T-helper 2 cell (primary cell): ENCODE measurements at regions not wholly inside any gene's neighbourhood (a gene's known extent, or its start where the extent isn't known, plus 50 kb on each side); places are given as distances from the start of the nearest gene placed in this dataset.

Experiments
- DNase-seq, 5 experiments: peaks; one replicate each; pipeline versions ENCODE4 v3.0.0 to v3.0.0-alpha.2; 2012 to 2022

DNA sequence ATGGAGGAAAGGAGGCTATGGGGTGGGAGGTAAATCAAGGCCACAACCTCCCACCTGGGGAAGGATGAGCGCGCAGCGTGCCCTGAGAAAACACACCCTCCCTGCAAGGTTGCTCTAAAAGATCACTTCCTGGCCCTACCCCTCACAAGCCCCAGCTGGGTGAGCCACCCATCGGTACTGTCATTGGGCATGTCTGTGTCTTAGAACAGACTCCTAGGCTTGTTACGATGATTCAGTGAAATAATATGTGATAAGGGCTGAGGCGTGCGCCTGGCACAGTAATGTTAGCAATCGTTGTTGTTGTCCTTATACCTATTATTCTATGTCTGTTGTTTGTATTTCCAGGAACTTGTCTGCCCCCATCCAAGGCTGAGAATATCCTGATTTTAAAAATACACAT is 175.1 kb downstream of the ZFP36L2 start:
- no peak for DNase-seq

DNA sequence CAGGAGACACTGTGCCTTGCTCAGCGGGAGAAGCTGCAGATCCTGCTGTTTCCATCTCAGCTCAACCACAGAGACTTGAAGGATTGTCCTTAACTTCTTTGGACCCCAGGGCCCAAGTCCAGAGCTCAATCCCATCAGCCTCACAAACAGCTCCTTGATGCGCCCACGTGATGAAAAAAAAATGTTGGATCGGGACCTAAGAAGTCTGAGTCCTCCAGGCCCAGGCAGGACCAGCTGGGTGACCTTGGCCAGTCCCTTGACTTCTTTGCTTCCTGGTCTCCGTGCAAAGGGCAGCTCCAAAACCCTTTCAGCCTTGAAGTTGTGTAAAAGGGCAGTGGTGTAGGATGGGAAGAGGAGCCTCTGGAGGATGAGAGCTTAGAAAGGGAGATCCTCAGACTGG is 175.5 kb downstream of the ZFP36L2 start:
- no peak for DNase-seq

GRCh38 chr2:43049836-43050801 is 176.3 kb downstream of the ZFP36L2 start:
- DNase-seq = no peak

DNA sequence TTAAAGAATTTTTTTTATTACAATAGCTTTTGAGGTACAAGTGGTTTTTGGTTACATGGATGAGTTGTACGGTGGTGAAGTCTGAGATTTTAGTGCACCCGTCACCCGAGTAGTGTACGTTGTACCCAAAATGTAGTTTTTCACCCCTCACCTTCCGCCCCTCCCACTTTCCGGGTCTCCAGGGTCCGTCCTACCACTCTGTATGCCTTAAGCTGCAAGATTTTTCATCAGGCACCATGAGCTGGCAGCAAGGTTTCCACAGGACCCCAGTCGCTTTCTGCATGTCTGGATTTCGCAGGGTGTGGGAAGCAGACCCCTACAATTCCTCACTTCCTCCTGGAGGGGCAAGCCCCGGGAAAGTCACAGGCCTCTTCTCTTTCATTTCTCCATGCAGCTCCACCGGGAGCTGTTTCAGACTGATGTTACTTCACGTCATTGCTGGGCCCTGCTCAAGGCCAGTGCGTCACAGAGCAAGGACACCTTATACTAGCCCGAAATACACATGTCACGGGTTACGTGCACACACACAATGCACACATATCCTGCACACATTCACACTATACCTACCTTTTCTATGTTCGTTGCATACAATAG is 179.1 kb downstream of the ZFP36L2 start:
- peak in 1 of 5 experiments; percentile 47 for DNase-seq

- DNase-seq = no peak
Measured at GRCh38 chr2:43045866-43046265, 180.5 kb downstream of the ZFP36L2 start.

DNA sequence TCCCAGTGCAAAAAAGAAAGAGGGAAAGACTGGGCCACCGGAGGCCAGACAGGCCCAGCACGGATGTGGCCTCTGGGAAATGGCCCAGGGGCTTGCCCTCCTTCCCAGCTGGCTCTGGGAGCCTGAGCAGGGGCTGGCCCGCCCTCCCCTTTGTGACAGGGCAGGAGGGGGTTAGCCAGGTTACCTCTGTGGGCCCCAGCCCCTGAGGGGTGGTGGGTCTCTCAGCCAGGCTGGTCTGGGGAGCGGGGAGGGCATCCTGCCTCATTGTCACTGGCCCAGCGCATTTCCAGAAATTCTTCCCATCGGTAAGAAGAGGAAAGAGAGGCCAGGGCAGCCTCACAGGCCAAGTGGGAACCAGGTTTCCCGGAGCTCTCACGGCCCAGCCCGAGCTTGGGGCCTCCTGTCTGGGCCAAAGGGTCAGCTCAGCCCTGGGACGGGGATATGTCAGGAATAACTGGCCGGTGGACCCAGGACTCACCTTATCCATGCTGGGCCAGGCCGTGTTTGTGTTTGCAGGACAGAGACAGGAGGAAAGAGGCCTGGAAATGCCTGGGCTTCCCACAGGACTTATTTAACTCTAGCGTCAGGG is 182.2 kb downstream of the ZFP36L2 start:
- no peak for DNase-seq

GRCh38 chr2:43043553-43043870 is 182.9 kb downstream of the ZFP36L2 start:
- DNase-seq = no peak

GRCh38 chr2:43041661-43042360 is 184.6 kb downstream of the ZFP36L2 start:
- no peak for DNase-seq

GRCh38 chr2:43041173-43041591 is 185.2 kb downstream of the ZFP36L2 start:
- DNase-seq = no peak

- peak in 1 of 5 experiments; percentile 67 for DNase-seq
Measured at GRCh38 chr2:43040084-43040854, 186.1 kb downstream of the ZFP36L2 start.

- DNase-seq = no peak
Measured at GRCh38 chr2:43039376-43040080, 186.9 kb downstream of the ZFP36L2 start.

GRCh38 chr2:43038696-43039094 is 187.7 kb downstream of the ZFP36L2 start:
- DNase-seq = no peak

DNA sequence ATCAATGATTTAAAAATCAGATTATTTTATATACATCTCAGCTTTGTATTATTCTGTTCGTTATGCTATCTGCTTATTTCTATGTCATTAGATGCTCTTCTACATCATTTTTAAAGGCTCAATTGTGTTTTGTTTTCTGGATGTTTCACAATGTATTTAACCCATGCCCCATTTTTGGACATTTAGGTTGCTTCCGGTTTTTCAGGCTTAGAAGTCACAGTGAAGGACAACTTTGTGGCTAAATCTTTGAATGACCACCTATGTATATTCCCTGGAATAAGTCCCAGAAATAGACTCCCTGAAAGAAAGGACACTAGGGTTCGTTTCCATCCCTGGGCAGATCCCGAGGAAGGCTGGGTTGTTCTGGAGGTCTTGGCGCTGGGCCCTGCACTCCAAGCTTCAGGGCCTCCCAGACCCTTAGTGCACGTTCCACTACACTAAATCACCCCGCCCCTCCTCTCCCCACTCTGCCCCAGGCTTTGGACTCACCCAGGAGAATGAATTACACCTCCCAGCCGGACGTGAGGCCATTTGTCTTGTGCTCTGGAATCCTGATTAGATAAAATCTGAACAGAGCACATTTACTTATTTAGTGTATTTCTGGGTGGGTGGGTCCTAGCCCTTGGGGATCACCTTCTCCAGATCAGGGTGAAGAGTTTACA is 188.2 kb downstream of the ZFP36L2 start:
- no peak for DNase-seq

DNA sequence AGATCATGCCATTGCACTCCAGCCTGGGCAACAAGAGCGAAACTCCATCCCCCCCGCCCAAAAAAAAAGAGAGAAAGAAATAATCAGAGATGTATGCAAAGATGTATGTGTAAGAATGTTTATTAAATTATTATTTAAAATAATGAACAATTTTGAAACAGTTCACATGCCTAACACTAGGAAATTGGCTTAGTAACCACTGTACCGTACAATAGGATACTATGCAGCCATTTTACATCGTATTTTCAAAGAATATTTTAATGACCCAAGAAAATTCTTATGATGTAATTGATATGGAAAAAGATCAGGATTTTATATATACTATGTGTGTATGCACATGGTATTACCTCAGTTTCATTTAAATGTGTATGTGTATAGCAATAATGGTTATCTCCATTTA is 190.5 kb downstream of the ZFP36L2 start:
- DNase-seq = no peak

DNA sequence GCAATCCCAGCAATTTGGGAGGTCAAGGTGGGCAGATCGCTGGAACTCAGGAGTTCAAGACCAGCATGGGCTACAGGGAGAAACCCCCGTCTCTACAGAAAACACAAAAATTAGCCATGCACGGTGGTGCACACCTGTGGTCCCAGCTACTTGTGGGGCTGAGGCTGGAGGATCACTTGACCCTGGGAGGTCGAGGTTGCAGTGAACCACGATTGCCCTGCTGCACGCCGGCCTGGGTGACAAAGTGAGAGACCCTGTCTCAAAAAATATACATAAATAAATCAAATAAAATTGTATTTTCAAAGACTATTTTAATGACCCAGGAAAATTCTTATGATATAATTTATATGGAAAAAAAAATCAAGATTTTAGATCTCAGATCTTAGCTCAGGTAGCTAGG is 191.5 kb downstream of the ZFP36L2 start:
- no peak for DNase-seq

DNA sequence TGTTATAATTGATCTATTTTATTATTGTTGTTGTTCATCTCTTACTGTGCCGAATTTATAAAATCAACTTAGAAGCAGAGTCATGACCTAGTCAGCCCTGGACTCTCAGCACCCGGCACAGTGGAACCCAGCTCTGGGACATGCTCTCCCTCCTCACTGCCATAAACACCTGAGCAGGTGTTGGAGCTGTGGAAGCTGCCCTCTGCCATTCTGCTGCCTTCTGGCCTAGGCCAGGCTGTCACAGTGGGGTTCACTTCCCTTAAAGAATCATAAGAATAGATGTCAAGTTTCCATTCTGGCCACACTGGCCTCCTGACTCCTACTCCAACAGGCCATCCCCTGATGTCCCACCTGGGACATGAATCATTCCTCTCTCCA is 192.2 kb downstream of the ZFP36L2 start:
- DNase-seq = no peak

GRCh38 chr2:43033466-43034241 is 192.8 kb downstream of the ZFP36L2 start:
- no peak for DNase-seq

DNA sequence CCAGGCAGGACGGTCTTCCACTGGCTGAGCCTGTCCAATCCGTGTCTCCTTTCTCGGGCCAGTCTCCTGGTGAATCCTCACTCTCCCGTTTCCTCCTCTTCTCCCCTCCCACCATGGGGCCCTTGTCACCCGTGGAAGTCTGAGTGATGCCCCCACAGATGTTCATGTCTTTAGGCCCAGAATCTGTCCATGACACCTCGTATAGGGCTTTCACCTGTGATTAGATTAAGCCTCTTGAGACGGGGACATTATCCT is 193.5 kb downstream of the ZFP36L2 start:
- no peak for DNase-seq

- DNase-seq = no peak
Measured at GRCh38 chr2:43032213-43033015, 194.0 kb downstream of the ZFP36L2 start.
